ENCODE measurements at regions not wholly inside any gene's neighbourhood (a gene's known extent, or its start where the extent isn't known, plus 50 kb on each side); places are given as distances from the start of the nearest gene placed in this dataset.
A peak's percentile ranks its signal among the peaks of the same experiment; 100 is the strongest.

DNA sequence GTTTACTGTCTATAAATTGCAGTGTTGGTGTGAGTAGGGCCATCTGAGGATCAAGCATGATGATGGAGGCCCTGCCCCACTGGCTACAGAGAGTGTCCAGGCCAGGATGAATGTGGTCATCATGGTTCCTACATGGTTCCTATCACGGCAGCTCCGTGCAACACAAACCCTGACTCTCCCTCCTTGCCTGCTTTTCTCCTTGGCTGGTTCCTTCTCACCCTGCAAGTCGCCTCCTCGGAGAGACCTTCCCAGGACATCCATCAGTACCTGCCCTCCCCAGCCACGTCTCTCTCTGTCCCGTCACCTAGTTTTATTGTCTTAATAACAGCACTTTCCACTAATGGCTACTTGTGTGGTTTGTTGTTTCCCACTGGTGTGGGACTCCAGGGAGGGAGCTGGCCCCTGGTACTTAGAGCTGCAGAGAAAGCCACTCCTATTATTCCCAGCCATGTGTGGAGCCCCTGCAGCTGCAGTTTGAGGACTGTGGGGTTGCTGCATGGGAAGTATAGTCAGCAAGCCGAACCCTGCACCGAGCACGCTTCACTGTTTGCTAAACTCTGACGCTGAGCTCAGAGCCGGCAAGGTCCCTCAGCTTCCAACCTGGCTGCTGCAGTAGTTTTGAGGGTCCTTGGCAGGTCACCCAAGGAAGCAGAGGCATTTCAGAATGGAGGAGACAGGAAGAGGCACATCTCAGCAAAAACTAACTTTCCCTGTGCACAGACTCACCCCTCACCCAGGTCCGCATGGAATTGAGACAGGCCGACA is 146.4 kb upstream of the VSTM2B start:
- peak in 2 of 3 donors; percentile 13 to 17 for DNase-seq
- H3K9me3 ChIP-seq, result no peaks in the 10 kb centered on the region
- 32% methylated on average over 6 of the region's 13 CpGs for WGBS (ENCODE audit: insufficient coverage, low coverage, low lambda C conversion rate, missing lambda C conversion rate)
- H3K27me3 ChIP-seq, result no peaks in the 10 kb centered on the region
- TF ChIP-seq POLR2A (IDR thresholded peaks at IDR 0.05) (no peak), CTCF (IDR thresholded peaks at IDR 0.05) (no peak)
- H3K4me3 ChIP-seq, result no peak overlapping the region
- H3K4me1 ChIP-seq, result no peaks in the 10 kb centered on the region
- no peak overlapping the region for H3K27ac ChIP-seq
- no peak for ATAC-seq
- intact Hi-C loops (cut with DNase I), result no loop called here
- no peaks in the 10 kb centered on the region for H3K36me3 ChIP-seq

- no peak overlapping the region for H3K4me3 ChIP-seq
- H3K27me3 ChIP-seq, result no peaks in the 10 kb centered on the region
- intact Hi-C loops (cut with DNase I), result no loop called here
- no peaks in the 10 kb centered on the region for H3K9me3 ChIP-seq
- 40% methylated on average over 1 of the region's 5 CpGs for whole genome bisulfite sequencing (ENCODE audit: insufficient coverage, low coverage, low lambda C conversion rate, missing lambda C conversion rate)
- no peak for ATAC-seq
- TF ChIP-seq CTCF (IDR thresholded peaks at IDR 0.05) (no peak), POLR2A (IDR thresholded peaks at IDR 0.05) (no peak)
- no peak overlapping the region for H3K27ac ChIP-seq
- no peaks in the 10 kb centered on the region for H3K36me3 ChIP-seq
- DNase-seq, result peak in 2 of 3 donors; percentile 15
- no peaks in the 10 kb centered on the region for H3K4me1 ChIP-seq
These were observed 145.2 kb upstream of the VSTM2B start for GRCh38 chr19:29380581-29380980.

GRCh38 chr19:29381353-29382203 is 144.2 kb upstream of the VSTM2B start:
- no peak overlapping the region for H3K27ac ChIP-seq
- WGBS (ENCODE audit: insufficient coverage, low coverage, low lambda C conversion rate, missing lambda C conversion rate), result 58% methylated on average over 11 of the region's 17 CpGs
- H3K27me3 ChIP-seq, result no peaks in the 10 kb centered on the region
- ATAC-seq, result no peak
- DNase-seq, result peak in 2 of 3 donors; percentile 17
- no peaks in the 10 kb centered on the region for H3K9me3 ChIP-seq
- TF ChIP-seq CTCF (IDR thresholded peaks at IDR 0.05) (no peak), POLR2A (IDR thresholded peaks at IDR 0.05) (no peak)
- intact Hi-C loops (cut with DNase I), result no loop called here
- H3K36me3 ChIP-seq, result no peaks in the 10 kb centered on the region
- no peaks in the 10 kb centered on the region for H3K4me1 ChIP-seq
- no peak overlapping the region for H3K4me3 ChIP-seq

- H3K27ac ChIP-seq, result no peak overlapping the region
- ATAC-seq, result no peak
- no peaks in the 10 kb centered on the region for H3K4me1 ChIP-seq
- no peak for TF ChIP-seq CTCF (IDR thresholded peaks at IDR 0.05)
- no peak for TF ChIP-seq POLR2A (IDR thresholded peaks at IDR 0.05)
- no peaks in the 10 kb centered on the region for H3K27me3 ChIP-seq
- no peaks in the 10 kb centered on the region for H3K36me3 ChIP-seq
- peak in 2 of 3 donors; percentile 6 to 12 for DNase-seq
- 49% methylated on average over 5 of the region's 6 CpGs for WGBS (ENCODE audit: insufficient coverage, low coverage, low lambda C conversion rate, missing lambda C conversion rate)
- no peak overlapping the region for H3K4me3 ChIP-seq
- intact Hi-C loops (cut with DNase I), result no loop called here
- no peaks in the 10 kb centered on the region for H3K9me3 ChIP-seq
These were observed 142.1 kb upstream of the VSTM2B start for GRCh38 chr19:29383696-29384095.

All from right lobe of liver (tissue), 6 donors.